ENCODE measurements at regions not wholly inside any gene's neighbourhood (a gene's known extent, or its start where the extent isn't known, plus 50 kb on each side); places are given as distances from the start of the nearest gene placed in this dataset.

DNA sequence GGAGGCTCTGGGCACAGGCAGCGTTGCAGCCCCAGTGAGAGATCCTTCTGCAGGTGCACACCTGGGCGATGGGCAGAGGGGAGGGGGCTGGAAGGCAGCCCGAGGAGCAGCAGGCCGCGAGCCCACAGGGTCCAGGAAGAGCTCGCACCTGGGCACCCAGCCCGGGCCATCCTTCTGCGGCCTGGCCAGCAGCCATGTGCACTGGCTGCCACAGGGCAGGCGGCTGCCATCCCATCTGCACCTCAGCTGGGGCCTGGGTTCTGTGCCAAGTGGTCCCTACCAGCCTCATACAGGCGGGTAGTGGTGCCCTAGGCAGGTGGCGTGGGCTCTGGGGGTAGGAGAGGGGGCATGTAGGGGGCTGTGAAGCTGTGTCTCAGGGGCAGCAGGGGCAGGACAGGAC is 197.2 kb downstream of the RBFOX3 start:
- Histone ChIP-seq H3K36me3 (ENCODE audit: control insufficient read depth, insufficient read depth, low read length) (no peaks in the 10 kb centered on the region), H3K4me3 (ENCODE audit: low read depth in 2 of 2, low read length in 2 of 2) (no peak overlapping the region), H3K27me3 (ENCODE audit: control insufficient read depth, insufficient read depth, low read length) (peaks cover 26% of the 10 kb centered on the region; the same call in 1 of the 2 replicates), H3K9me3 (ENCODE audit: control insufficient read depth, insufficient read depth, low read depth, low read length) (no peaks in the 10 kb centered on the region), H3K4me1 (ENCODE audit: control insufficient read depth, insufficient read depth, low read length) (peaks cover 5% of the 10 kb centered on the region; the same call in 1 of the 2 replicates), H3K27ac (ENCODE audit: low read length) (no peak overlapping the region)
- in situ Hi-C loops (cut with HindIII; ENCODE audit: low pct_unique_long_range_greater_than_20kb, low sequenced_read_pairs) (no loop called here), intact Hi-C loops (cut with micrococcal nuclease; ENCODE audit: unreplicated experiment) (no loop called here)
- BruUV-seq (replicated peaks) = no TSS peak
- TF ChIP-seq, protein P1, sequence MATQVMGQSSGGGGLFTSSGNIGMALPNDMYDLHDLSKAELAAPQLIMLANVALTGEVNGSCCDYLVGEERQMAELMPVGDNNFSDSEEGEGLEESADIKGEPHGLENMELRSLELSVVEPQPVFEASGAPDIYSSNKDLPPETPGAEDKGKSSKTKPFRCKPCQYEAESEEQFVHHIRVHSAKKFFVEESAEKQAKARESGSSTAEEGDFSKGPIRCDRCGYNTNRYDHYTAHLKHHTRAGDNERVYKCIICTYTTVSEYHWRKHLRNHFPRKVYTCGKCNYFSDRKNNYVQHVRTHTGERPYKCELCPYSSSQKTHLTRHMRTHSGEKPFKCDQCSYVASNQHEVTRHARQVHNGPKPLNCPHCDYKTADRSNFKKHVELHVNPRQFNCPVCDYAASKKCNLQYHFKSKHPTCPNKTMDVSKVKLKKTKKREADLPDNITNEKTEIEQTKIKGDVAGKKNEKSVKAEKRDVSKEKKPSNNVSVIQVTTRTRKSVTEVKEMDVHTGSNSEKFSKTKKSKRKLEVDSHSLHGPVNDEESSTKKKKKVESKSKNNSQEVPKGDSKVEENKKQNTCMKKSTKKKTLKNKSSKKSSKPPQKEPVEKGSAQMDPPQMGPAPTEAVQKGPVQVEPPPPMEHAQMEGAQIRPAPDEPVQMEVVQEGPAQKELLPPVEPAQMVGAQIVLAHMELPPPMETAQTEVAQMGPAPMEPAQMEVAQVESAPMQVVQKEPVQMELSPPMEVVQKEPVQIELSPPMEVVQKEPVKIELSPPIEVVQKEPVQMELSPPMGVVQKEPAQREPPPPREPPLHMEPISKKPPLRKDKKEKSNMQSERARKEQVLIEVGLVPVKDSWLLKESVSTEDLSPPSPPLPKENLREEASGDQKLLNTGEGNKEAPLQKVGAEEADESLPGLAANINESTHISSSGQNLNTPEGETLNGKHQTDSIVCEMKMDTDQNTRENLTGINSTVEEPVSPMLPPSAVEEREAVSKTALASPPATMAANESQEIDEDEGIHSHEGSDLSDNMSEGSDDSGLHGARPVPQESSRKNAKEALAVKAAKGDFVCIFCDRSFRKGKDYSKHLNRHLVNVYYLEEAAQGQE (IDR thresholded peaks at IDR 0.05; ENCODE audit: insufficient read depth in 1 of 2, low read depth in 2 of 2, low read length in 1 of 2) = no peak
- TF ChIP-seq, protein P2, sequence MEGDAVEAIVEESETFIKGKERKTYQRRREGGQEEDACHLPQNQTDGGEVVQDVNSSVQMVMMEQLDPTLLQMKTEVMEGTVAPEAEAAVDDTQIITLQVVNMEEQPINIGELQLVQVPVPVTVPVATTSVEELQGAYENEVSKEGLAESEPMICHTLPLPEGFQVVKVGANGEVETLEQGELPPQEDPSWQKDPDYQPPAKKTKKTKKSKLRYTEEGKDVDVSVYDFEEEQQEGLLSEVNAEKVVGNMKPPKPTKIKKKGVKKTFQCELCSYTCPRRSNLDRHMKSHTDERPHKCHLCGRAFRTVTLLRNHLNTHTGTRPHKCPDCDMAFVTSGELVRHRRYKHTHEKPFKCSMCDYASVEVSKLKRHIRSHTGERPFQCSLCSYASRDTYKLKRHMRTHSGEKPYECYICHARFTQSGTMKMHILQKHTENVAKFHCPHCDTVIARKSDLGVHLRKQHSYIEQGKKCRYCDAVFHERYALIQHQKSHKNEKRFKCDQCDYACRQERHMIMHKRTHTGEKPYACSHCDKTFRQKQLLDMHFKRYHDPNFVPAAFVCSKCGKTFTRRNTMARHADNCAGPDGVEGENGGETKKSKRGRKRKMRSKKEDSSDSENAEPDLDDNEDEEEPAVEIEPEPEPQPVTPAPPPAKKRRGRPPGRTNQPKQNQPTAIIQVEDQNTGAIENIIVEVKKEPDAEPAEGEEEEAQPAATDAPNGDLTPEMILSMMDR (IDR thresholded peaks at IDR 0.05) = no peak
- TF ChIP-seq TCF7L2 (IDR thresholded peaks at IDR 0.05; ENCODE audit: low read depth, low read length) (no peak), SIN3A (IDR thresholded peaks at IDR 0.05; ENCODE audit: borderline replicate concordance, insufficient read depth, low read depth, low read length) (no peak), POLR2AphosphoS5 (IDR thresholded peaks at IDR 0.05; ENCODE audit: low read depth, low read length) (no peak)
- ChIA-PET POLR2A (no interaction called here), CTCF (no interaction called here)
- no peak for ATAC-seq
- no peak for DNase-seq (ENCODE audit: low read depth, low spot score)

DNA sequence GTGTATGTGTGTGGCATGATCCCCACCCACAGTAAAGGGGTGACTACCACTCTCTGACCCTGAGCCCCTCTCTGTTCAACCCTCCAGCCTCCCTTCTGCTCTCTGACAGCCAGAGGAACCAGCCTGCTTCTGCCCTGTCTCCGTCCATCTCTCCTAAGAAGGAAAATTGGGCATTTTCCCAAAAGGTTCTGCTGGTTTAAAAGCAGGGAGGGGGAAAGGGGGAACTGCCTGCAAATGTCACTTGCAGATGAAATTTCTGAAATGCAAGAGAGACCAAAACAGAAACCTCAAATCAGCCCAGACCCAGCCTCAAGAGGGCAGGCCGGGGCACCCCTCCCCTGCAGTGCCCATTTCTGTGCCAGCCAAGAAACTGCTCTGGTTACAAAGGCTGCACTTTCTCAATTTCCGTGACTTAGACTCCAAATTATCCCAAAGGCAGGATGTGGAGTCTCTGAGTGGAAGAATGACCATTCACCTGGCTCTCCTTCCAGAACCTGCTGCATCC is 197.9 kb downstream of the RBFOX3 start:
- intact Hi-C loops (cut with micrococcal nuclease; ENCODE audit: unreplicated experiment) (no loop called here), in situ Hi-C loops (cut with HindIII; ENCODE audit: low pct_unique_long_range_greater_than_20kb, low sequenced_read_pairs) (no loop called here)
- Histone ChIP-seq H3K9me3 (ENCODE audit: control insufficient read depth, insufficient read depth, low read depth, low read length) (no peaks in the 10 kb centered on the region), H3K27ac (ENCODE audit: low read length) (no peak overlapping the region), H3K4me3 (ENCODE audit: low read depth in 2 of 2, low read length in 2 of 2) (no peak overlapping the region), H3K27me3 (ENCODE audit: control insufficient read depth, insufficient read depth, low read length) (peaks cover 22% of the 10 kb centered on the region; the same call in 1 of the 2 replicates), H3K36me3 (ENCODE audit: control insufficient read depth, insufficient read depth, low read length) (no peaks in the 10 kb centered on the region), H3K4me1 (ENCODE audit: control insufficient read depth, insufficient read depth, low read length) (peaks cover 5% of the 10 kb centered on the region; the same call in 1 of the 2 replicates)
- no peak for ATAC-seq
- TF ChIP-seq TCF7L2 (IDR thresholded peaks at IDR 0.05; ENCODE audit: low read depth, low read length) (no peak), POLR2AphosphoS5 (IDR thresholded peaks at IDR 0.05; ENCODE audit: low read depth, low read length) (no peak), SIN3A (IDR thresholded peaks at IDR 0.05; ENCODE audit: borderline replicate concordance, insufficient read depth, low read depth, low read length) (no peak)
- TF ChIP-seq, protein P2 (IDR thresholded peaks at IDR 0.05) = no peak
- TF ChIP-seq, protein P1 (IDR thresholded peaks at IDR 0.05; ENCODE audit: insufficient read depth in 1 of 2, low read depth in 2 of 2, low read length in 1 of 2) = no peak
- DNase-seq (ENCODE audit: low read depth, low spot score) = no peak
- BruUV-seq (replicated peaks) = no TSS peak
- POLR2A ChIA-PET = no interaction called here
- CTCF ChIA-PET = no interaction called here
